HUES64 (cell line): ENCODE measurements at regions not wholly inside any gene's neighbourhood (a gene's known extent, or its start where the extent isn't known, plus 50 kb on each side); places are given as distances from the start of the nearest gene placed in this dataset.
"Not testable (repeated sequence)": the region's sequence is repeated elsewhere in the genome, so short reads cannot be mapped to it uniquely, and the experiment has no call there.

Source experiments
- H3K27ac ChIP-seq: 2 replicates; pipeline ENCODE4 v1.7.0; 2013; ENCODE audit warnings: low read depth, low read length, inconsistent platforms
- H3K27me3 ChIP-seq: 2 replicates; pipeline ENCODE4 v1.6.1; 2013; ENCODE audit warnings: mild to moderate bottlenecking, low read length; ENCODE audit not compliant: insufficient read depth
- H3K36me3 ChIP-seq: 2 replicates; pipeline ENCODE4 v1.6.1; 2013; ENCODE audit warnings: mild to moderate bottlenecking, low read length; ENCODE audit not compliant: insufficient read depth
- H3K4me1 ChIP-seq: 2 replicates; pipeline ENCODE4 v1.6.1; 2013; ENCODE audit warnings: mild to moderate bottlenecking, low read length, moderate library complexity; ENCODE audit not compliant: insufficient read depth
- H3K4me3 ChIP-seq: 2 replicates; pipeline ENCODE4 v1.5.1; 2013; ENCODE audit warnings: mild to moderate bottlenecking, low read length, moderate library complexity
- H3K9ac ChIP-seq: 2 replicates; pipeline ENCODE4 v1.6.1; 2013; ENCODE audit warnings: mild to moderate bottlenecking, low read depth, low read length
- H3K9me3 ChIP-seq: 2 replicates; pipeline ENCODE4 v1.6.1; 2013; ENCODE audit warnings: low read depth, low read length; ENCODE audit not compliant: insufficient read depth
- WGBS: fragments of 150-250, 120-280 bp; methylation state at CpG from one replicate; pipeline ENCODE4 v1.1.7; 2013; ENCODE audit warnings: missing lambda C conversion rate; 5-methylcytosine and 5-hydroxymethylcytosine counted together

- Histone ChIP-seq H3K27ac (no peak overlapping the region), H3K27me3 (no peaks in the 10 kb centered on the region), H3K4me3 (no peak overlapping the region), H3K9ac (no peak overlapping the region), H3K9me3 (peaks cover 3% of the 10 kb centered on the region; the same call in 1 of the 2 replicates), H3K4me1 (no peaks in the 10 kb centered on the region), H3K36me3 (no peaks in the 10 kb centered on the region)
- WGBS, result 91% methylated on average over 3 of the region's 3 CpGs
Observed at GRCh38 chr12:73514672-73515071, 1023.0 kb upstream of the ATXN7L3B start.

GRCh38 chr12:73517859-73518258 is 1019.8 kb upstream of the ATXN7L3B start:
- no peaks in the 10 kb centered on the region for H3K27me3 ChIP-seq
- 0% methylated on average over 1 of the region's 1 CpG for WGBS
- H3K9ac ChIP-seq, result no peak overlapping the region
- no peak overlapping the region for H3K27ac ChIP-seq
- H3K9me3 ChIP-seq, result peaks cover 11% of the 10 kb centered on the region; the same call in 1 of the 2 replicates
- H3K4me1 ChIP-seq, result no peaks in the 10 kb centered on the region
- H3K36me3 ChIP-seq, result no peaks in the 10 kb centered on the region
- H3K4me3 ChIP-seq, result no peak overlapping the region

- Histone ChIP-seq H3K9ac (no peak overlapping the region), H3K9me3 (peaks cover 10% of the 10 kb centered on the region; the same call in 1 of the 2 replicates), H3K4me3 (no peak overlapping the region), H3K4me1 (peaks cover under 1% of the 10 kb centered on the region; the same call in 1 of the 2 replicates), H3K27me3 (no peaks in the 10 kb centered on the region), H3K36me3 (no peaks in the 10 kb centered on the region), H3K27ac (no peak overlapping the region)
- 100% methylated on average over 1 of the region's 1 CpG for WGBS
Observed at GRCh38 chr12:73529231-73529630, 1008.4 kb upstream of the ATXN7L3B start.

- H3K4me3 ChIP-seq, result no peak overlapping the region
- peaks cover 4% of the 10 kb centered on the region; the same call in 1 of the 2 replicates for H3K4me1 ChIP-seq
- peaks cover 3% of the 10 kb centered on the region; the same call in 1 of the 2 replicates for H3K9me3 ChIP-seq
- no peaks in the 10 kb centered on the region for H3K36me3 ChIP-seq
- H3K9ac ChIP-seq, result no peak overlapping the region
- H3K27me3 ChIP-seq, result no peaks in the 10 kb centered on the region
- no peak overlapping the region for H3K27ac ChIP-seq
Observed at GRCh38 chr12:73529954-73530353, 1007.7 kb upstream of the ATXN7L3B start.

- Histone ChIP-seq H3K9ac (no peak overlapping the region), H3K27ac (no peak overlapping the region), H3K4me3 (no peak overlapping the region), H3K36me3 (no peaks in the 10 kb centered on the region), H3K4me1 (peaks cover 9% of the 10 kb centered on the region; the same call in 1 of the 2 replicates), H3K27me3 (no peaks in the 10 kb centered on the region), H3K9me3 (no peaks in the 10 kb centered on the region)
Observed at GRCh38 chr12:73531752-73532151, 1005.9 kb upstream of the ATXN7L3B start.

- Histone ChIP-seq H3K9ac (no peak overlapping the region), H3K4me3 (no peak overlapping the region), H3K36me3 (no peaks in the 10 kb centered on the region), H3K9me3 (no peaks in the 10 kb centered on the region), H3K4me1 (no peaks in the 10 kb centered on the region), H3K27ac (no peak overlapping the region), H3K27me3 (no peaks in the 10 kb centered on the region)
Observed at GRCh38 chr12:73547421-73547820, 990.2 kb upstream of the ATXN7L3B start.

GRCh38 chr12:73585136-73585535 is 952.5 kb upstream of the ATXN7L3B start:
- no peak overlapping the region for H3K27ac ChIP-seq
- no peak overlapping the region for H3K9ac ChIP-seq
- H3K4me1 ChIP-seq, result no peaks in the 10 kb centered on the region
- H3K36me3 ChIP-seq, result no peaks in the 10 kb centered on the region
- H3K9me3 ChIP-seq, result no peaks in the 10 kb centered on the region
- WGBS, result 96% methylated on average over 2 of the region's 4 CpGs
- no peaks in the 10 kb centered on the region for H3K27me3 ChIP-seq
- H3K4me3 ChIP-seq, result no peak overlapping the region

- Histone ChIP-seq H3K9me3 (no peaks in the 10 kb centered on the region), H3K4me3 (no peak overlapping the region), H3K36me3 (no peaks in the 10 kb centered on the region), H3K27ac (no peak overlapping the region), H3K27me3 (no peaks in the 10 kb centered on the region), H3K9ac (no peak overlapping the region), H3K4me1 (no peaks in the 10 kb centered on the region)
- no CpG with 5 or more reads among the region's 1 CpG for WGBS
Observed at GRCh38 chr12:73589220-73589619, 948.4 kb upstream of the ATXN7L3B start.

- no peak overlapping the region for H3K4me3 ChIP-seq
- H3K9me3 ChIP-seq, result no peaks in the 10 kb centered on the region
- peaks cover 18% of the 10 kb centered on the region for H3K4me1 ChIP-seq
- H3K9ac ChIP-seq, result no peak overlapping the region
- WGBS, result 43% methylated on average over 1 of the region's 1 CpG
- H3K27me3 ChIP-seq, result no peaks in the 10 kb centered on the region
- no peaks in the 10 kb centered on the region for H3K36me3 ChIP-seq
- H3K27ac ChIP-seq, result no peak overlapping the region
Observed at GRCh38 chr12:73598626-73599025, 939.0 kb upstream of the ATXN7L3B start.

GRCh38 chr12:73599268-73599667 is 938.4 kb upstream of the ATXN7L3B start:
- no peak overlapping the region for H3K4me3 ChIP-seq
- H3K4me1 ChIP-seq, result peaks cover 18% of the 10 kb centered on the region
- H3K9me3 ChIP-seq, result no peaks in the 10 kb centered on the region
- WGBS, result 81% methylated on average over 1 of the region's 2 CpGs
- H3K36me3 ChIP-seq, result no peaks in the 10 kb centered on the region
- no peaks in the 10 kb centered on the region for H3K27me3 ChIP-seq
- no peak overlapping the region for H3K9ac ChIP-seq
- H3K27ac ChIP-seq, result no peak overlapping the region

GRCh38 chr12:73605925-73606324 is 931.7 kb upstream of the ATXN7L3B start:
- WGBS, result 76% methylated on average over 9 of the region's 9 CpGs
- H3K27me3 ChIP-seq, H3K36me3 ChIP-seq, H3K9me3 ChIP-seq, H3K27ac ChIP-seq, H3K9ac ChIP-seq, H3K4me1 ChIP-seq, H3K4me3 ChIP-seq: not testable (repeated sequence)

- no peaks in the 10 kb centered on the region for H3K27me3 ChIP-seq
- no peak overlapping the region for H3K9ac ChIP-seq
- no peak overlapping the region for H3K4me3 ChIP-seq
- H3K9me3 ChIP-seq, result no peaks in the 10 kb centered on the region
- no peak overlapping the region for H3K27ac ChIP-seq
- no peaks in the 10 kb centered on the region for H3K4me1 ChIP-seq
- no peaks in the 10 kb centered on the region for H3K36me3 ChIP-seq
Observed at GRCh38 chr12:73612551-73612950, 925.1 kb upstream of the ATXN7L3B start.
